BLaER1 treated with 17β-estradiol and CSF1 and Interleukin-3, amounts not matched to agents 10 nM and 100 nM (cell line): ENCODE measurements at regions not wholly inside any gene's neighbourhood (a gene's known extent, or its start where the extent isn't known, plus 50 kb on each side); places are given as distances from the start of the nearest gene placed in this dataset.
"Not testable (repeated sequence)": the region's sequence is repeated elsewhere in the genome, so short reads cannot be mapped to it uniquely, and the experiment has no call there.

Experiments used
- H3K27ac ChIP-seq, 11 experiments: shearing (Covaris generic); formaldehyde crosslinking; 2 replicates each; pipeline ENCODE4 v1.8.1; 2022
- H3K27me3 ChIP-seq, 11 experiments: shearing (Covaris generic); formaldehyde crosslinking; 2 replicates each; pipeline ENCODE4 v1.8.1; 2022
- H3K36me3 ChIP-seq, 11 experiments: shearing (Covaris generic); formaldehyde crosslinking; 2 replicates each; pipeline ENCODE4 v1.8.1; 2022
- H3K4me1 ChIP-seq, 10 experiments: shearing (Covaris generic); formaldehyde crosslinking; 2 replicates each; pipeline ENCODE4 v1.8.1; 2022
- H3K4me2 ChIP-seq, 11 experiments: shearing (Covaris generic); formaldehyde crosslinking; 2 replicates each; pipeline ENCODE4 v1.8.1; 2022
- H3K4me3 ChIP-seq, 10 experiments: shearing (Covaris generic); formaldehyde crosslinking; 2 replicates each; pipeline ENCODE4 v1.8.1; 2022
- H3K9ac ChIP-seq, 11 experiments: shearing (Covaris generic); formaldehyde crosslinking; 2 replicates each; pipeline ENCODE4 v1.8.1; 2022
- H3K9me3 ChIP-seq, 11 experiments: shearing (Covaris generic); formaldehyde crosslinking; replicated peaks in 1 of 11; 2 replicates each; pipeline ENCODE4 v1.8.1; 2022
- H4K20me1 ChIP-seq, 11 experiments: shearing (Covaris generic); formaldehyde crosslinking; 2 replicates each; pipeline ENCODE4 v1.8.1; 2022
- Cebpa-rat ChIP-seq, 11 experiments: shearing (Covaris generic); IDR thresholded peaks; 2 replicates each; pipeline ENCODE4 v1.8.1; 2022

DNA sequence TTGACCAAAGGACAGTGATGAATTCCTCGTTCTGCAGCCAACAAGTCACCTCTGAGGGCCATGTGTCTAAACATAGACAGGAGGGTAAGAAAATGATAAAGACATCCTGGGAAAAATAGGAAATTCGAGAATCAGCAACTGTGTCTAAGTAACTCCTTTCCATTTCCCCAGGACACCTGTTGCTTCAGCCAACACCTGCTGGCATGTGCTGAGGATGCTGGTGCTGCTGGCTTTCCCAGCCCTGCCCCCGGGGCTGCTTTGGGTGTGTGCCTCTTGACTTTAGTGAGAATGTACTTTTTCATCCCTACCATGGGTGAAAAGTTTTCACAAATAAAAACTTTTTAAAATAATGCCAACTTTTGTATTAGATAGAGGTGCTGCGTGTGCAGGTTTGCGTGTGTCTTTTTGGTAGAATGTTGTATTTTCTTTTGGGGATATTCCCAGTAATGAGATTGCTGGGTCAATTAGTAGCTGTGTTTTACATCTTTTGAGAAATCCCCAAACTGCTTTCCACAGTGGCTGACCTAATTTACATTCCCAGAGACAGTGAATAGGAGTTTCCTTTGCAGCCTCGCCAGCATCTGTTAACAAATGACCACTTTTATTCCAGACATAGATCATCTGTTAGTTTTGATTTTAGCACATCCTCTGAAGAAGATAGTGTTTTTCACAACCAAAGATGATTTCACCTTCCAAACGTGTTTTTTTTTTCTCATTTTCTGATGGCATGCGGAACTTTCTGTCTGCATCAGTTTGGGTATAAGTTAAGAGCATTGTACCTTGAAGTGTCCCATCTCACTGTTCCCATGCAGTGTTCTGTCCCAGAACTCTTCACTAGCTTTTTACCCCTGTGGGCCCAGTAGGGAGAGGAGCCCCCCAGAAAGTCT lies 104.2 kb upstream of the ACBD5 start:
- no peak for TF ChIP-seq Cebpa-rat (IDR thresholded peaks at IDR 0.05)
- Histone ChIP-seq H3K9me3 (no peaks in the 10 kb centered on the region), H3K27me3 (no peaks in the 10 kb centered on the region), H3K4me3 (no peak overlapping the region), H3K4me2 (no peak overlapping the region), H3K4me1 (peaks cover 0 to 11% (median 0%) of the 10 kb centered on the region in 10 experiments; a peak in 5 of 20 replicates), H4K20me1 (no peaks in the 10 kb centered on the region), H3K27ac (no peak overlapping the region), H3K9ac (no peak overlapping the region), H3K36me3 (no peaks in the 10 kb centered on the region)

DNA sequence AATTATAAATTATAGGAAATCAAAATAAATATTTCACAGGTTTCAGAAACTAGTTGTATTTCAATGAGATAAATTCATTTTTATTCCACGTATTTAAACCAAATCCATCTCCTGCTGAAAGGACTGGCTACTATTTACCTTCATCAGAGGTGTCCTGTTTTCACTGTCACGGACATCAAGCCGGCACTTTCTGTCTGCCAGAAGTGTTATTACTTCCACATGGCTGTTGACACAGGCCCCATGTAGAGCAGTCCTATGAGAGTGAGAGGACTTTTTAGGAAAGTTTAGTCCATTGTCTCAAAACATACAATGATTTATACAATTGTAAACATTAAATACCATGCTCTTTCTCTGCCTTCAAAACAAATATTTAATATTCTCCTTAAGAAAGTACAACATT lies 100.4 kb upstream of the ACBD5 start:
- Histone ChIP-seq H3K4me2 (no peak overlapping the region), H3K4me1 (no peaks in the 10 kb centered on the region)

GRCh38 chr10:27335246-27335645 lies 94.6 kb upstream of the ACBD5 start:
- H3K9me3 ChIP-seq, H3K9ac ChIP-seq, H3K27ac ChIP-seq, H4K20me1 ChIP-seq, H3K4me3 ChIP-seq, H3K27me3 ChIP-seq, H3K4me1 ChIP-seq, H3K36me3 ChIP-seq, H3K4me2 ChIP-seq: not testable (repeated sequence)

More for the DNA sequence above, 100.4 kb upstream of the ACBD5 start:
- H3K27me3 ChIP-seq: no peaks in the 10 kb centered on the region
- no peaks in the 10 kb centered on the region for H3K9me3 ChIP-seq
- H3K4me3 ChIP-seq: no peak overlapping the region
- no peaks in the 10 kb centered on the region for H4K20me1 ChIP-seq
- no peak overlapping the region for H3K9ac ChIP-seq
- TF ChIP-seq Cebpa-rat (IDR thresholded peaks at IDR 0.05): no peak
- H3K27ac ChIP-seq: no peak overlapping the region
- no peaks in the 10 kb centered on the region for H3K36me3 ChIP-seq

DNA sequence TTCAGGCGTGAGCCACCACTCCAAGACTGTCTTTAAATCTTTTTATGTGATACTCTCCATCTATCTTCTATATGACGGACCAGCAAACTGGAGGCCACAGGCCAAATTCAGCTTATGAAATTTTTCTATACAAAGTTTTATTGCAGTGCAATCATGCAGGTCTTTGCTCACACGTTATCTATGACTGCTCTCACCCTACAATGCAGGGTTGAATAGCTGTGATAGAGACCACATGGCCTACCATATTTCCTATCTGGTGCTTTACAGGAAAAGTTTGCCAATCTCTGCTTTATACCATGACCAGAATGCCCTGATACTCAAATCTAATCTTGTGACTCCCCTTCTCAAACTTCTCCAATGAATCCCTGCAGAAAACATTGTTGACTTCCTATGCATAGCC lies 89.5 kb upstream of the ACBD5 start:
- Histone ChIP-seq H3K4me3 (no peak overlapping the region), H3K9me3 (no peaks in the 10 kb centered on the region), H4K20me1 (no peaks in the 10 kb centered on the region), H3K27me3 (no peaks in the 10 kb centered on the region), H3K9ac (no peak overlapping the region), H3K27ac (no peak overlapping the region), H3K36me3 (no peaks in the 10 kb centered on the region), H3K4me1 (no peaks in the 10 kb centered on the region), H3K4me2 (no peak overlapping the region)
- TF ChIP-seq Cebpa-rat (IDR thresholded peaks at IDR 0.05): no peak

- Histone ChIP-seq H3K9ac (no peak overlapping the region), H4K20me1 (no peaks in the 10 kb centered on the region), H3K4me3 (no peak overlapping the region), H3K36me3 (no peaks in the 10 kb centered on the region), H3K4me1 (no peaks in the 10 kb centered on the region), H3K9me3 (no peaks in the 10 kb centered on the region), H3K27me3 (no peaks in the 10 kb centered on the region), H3K27ac (no peak overlapping the region), H3K4me2 (no peak overlapping the region)
- TF ChIP-seq Cebpa-rat (IDR thresholded peaks at IDR 0.05): no peak
Measured at GRCh38 chr10:27328946-27329345, 88.3 kb upstream of the ACBD5 start.

GRCh38 chr10:27326748-27327147 lies 86.2 kb upstream of the ACBD5 start:
- H3K4me1 ChIP-seq, H3K4me3 ChIP-seq, H3K9me3 ChIP-seq, H4K20me1 ChIP-seq, H3K36me3 ChIP-seq, H3K9ac ChIP-seq, H3K27ac ChIP-seq, H3K27me3 ChIP-seq, H3K4me2 ChIP-seq: not testable (repeated sequence)

DNA sequence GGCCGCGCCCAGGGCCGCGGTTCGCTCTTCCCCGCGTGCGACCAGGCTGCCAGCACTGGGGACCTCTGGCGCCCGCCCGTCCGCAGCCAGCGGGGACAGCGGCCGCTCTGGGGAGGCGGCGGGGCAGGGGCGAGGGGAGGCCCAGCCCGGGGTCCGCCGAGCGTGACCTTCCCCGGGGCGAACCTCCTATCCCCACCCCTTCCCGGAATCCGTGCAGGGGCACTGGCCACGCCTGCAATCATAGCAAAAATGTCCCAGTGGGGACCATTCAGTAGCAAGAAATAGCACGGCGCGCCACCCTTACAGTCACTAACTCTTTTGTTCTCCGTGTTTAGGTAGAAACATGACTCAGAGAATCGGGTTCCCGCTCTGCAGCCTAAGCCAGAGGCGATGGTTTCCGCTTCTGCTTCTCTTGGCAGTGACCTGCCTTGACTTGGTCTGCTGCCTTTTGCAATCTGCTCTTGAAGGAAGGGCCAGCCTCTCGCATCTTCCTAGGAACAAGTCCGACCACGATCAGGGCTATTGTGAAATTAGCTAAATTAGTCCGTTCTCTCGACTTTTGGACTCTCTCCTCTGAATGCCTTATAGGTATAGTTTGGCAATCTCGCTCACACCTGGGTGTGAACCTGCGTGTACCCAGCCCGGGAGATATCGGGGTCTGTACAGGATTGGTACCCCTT lies 79.3 kb upstream of the ACBD5 start:
- peaks cover 0 to 11% (median 0%) of the 10 kb centered on the region in 11 experiments; a peak in 6 of 22 replicates for H3K9me3 ChIP-seq
- H3K4me1 ChIP-seq: peaks cover 7 to 18% (median 14%) of the 10 kb centered on the region in 10 experiments; a peak in 17 of 20 replicates
- H3K4me3 ChIP-seq: peak overlapping the region; percentile 7 to 65 (median 48); a peak in 17 of 20 replicates
- H3K4me2 ChIP-seq: peak overlapping the region; percentile 52 to 85 (median 74)
- peak overlapping the region; percentile 36 to 88 (median 66); a peak in 18 of 22 replicates for H3K27ac ChIP-seq
- H3K9ac ChIP-seq: peak overlapping the region; percentile 19 to 77 (median 68); a peak in 19 of 22 replicates
- peak in 4 of 11 experiments; percentile 19 to 82 (median 36); a peak in 5 of 22 replicates for TF ChIP-seq Cebpa-rat (IDR thresholded peaks at IDR 0.05)
- H4K20me1 ChIP-seq: no peaks in the 10 kb centered on the region
- no peaks in the 10 kb centered on the region for H3K36me3 ChIP-seq
- peaks cover 0 to 10% (median 0%) of the 10 kb centered on the region in 11 experiments; a peak in 4 of 22 replicates for H3K27me3 ChIP-seq

- Histone ChIP-seq H3K4me2 (peak overlapping the region; percentile 52 to 85 (median 74)), H3K27ac (peak overlapping the region in 8 of 11 experiments; percentile 37 to 88 (median 70); a peak in 16 of 22 replicates)
Measured at GRCh38 chr10:27319139-27319538, 78.5 kb upstream of the ACBD5 start.

GRCh38 chr10:27315082-27315481 lies 74.5 kb upstream of the ACBD5 start:
- not testable (repeated sequence) for H4K20me1 ChIP-seq, H3K36me3 ChIP-seq, H3K27ac ChIP-seq, H3K9ac ChIP-seq, H3K4me3 ChIP-seq, H3K4me2 ChIP-seq, H3K27me3 ChIP-seq
- Histone ChIP-seq H3K9me3 (peaks cover 0 to 11% (median 2%) of the 10 kb centered on the region in 11 experiments; a peak in 6 of 22 replicates), H3K4me1 (peaks cover 7 to 12% (median 11%) of the 10 kb centered on the region in 10 experiments; a peak in 17 of 20 replicates)

More at GRCh38 chr10:27319139-27319538, 78.5 kb upstream of the ACBD5 start:
- not testable (repeated sequence) for H3K27me3 ChIP-seq, H4K20me1 ChIP-seq, H3K36me3 ChIP-seq
- Histone ChIP-seq H3K4me3 (peak overlapping the region in 6 of 10 experiments; percentile 46 to 65 (median 49); a peak in 6 of 20 replicates), H3K9ac (peak overlapping the region in 7 of 11 experiments; percentile 34 to 77 (median 69); a peak in 11 of 22 replicates), H3K4me1 (peaks cover 7 to 18% (median 14%) of the 10 kb centered on the region in 10 experiments; a peak in 17 of 20 replicates), H3K9me3 (peaks cover 0 to 11% (median 0%) of the 10 kb centered on the region in 11 experiments; a peak in 6 of 22 replicates)

DNA sequence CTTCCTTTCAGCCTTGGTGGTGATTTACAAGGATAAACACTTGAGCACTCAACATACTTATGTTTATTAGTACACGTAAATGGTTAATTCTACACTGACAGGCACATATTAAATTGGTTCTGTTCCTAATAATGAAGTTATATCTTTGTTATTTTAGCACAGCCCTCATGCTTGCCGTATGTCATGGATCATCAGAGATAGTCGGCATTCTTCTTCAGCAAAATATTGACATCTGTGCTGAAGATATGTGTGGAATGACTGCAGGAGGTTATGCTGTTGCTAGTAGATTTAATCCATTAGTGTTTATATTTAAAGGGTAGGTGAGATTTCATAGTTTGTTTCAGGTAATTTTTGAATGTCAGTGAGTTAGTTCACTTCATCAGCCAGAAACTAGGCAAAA lies 73.0 kb upstream of the ACBD5 start:
- not testable (repeated sequence) for H3K4me1 ChIP-seq, H3K4me2 ChIP-seq, H3K9ac ChIP-seq, H4K20me1 ChIP-seq, H3K27ac ChIP-seq, H3K36me3 ChIP-seq, H3K27me3 ChIP-seq, H3K4me3 ChIP-seq, H3K9me3 ChIP-seq
